ENCODE measurements at regions not wholly inside any gene's neighbourhood (a gene's known extent, or its start where the extent isn't known, plus 50 kb on each side); places are given as distances from the start of the nearest gene placed in this dataset.

GRCh38 chr20:39897781-39898466 lies 791.1 kb downstream of the MAFB start:
- 100% methylated on average over 1 of the region's 4 CpGs for WGBS (ENCODE audit: insufficient coverage)
- Histone ChIP-seq H2AFZ (ENCODE audit: insufficient read depth, low read depth, low read length, poor library complexity, severe bottlenecking) (no peak overlapping the region), H3K27me3 (ENCODE audit: control insufficient read depth in 2 of 2, insufficient read depth in 2 of 2, low read length in 2 of 2) (no peaks in the 10 kb centered on the region), H3K9ac (ENCODE audit: insufficient read depth, low read length, poor library complexity, severe bottlenecking) (no peak overlapping the region), H3K36me3 (replicated peaks in 1 of 2; ENCODE audit: control insufficient read depth in 1 of 2, insufficient read depth in 2 of 2, low read length in 2 of 2) (no peaks in the 10 kb centered on the region), H3K4me3 (replicated peaks in 1 of 3; ENCODE audit: low read depth in 2 of 3, low read length in 3 of 3) (no peak overlapping the region), H3K9me3 (replicated peaks in 1 of 2; ENCODE audit: control insufficient read depth in 1 of 2, insufficient read depth in 1 of 2, low read length in 2 of 2) (peaks cover 0 to 2% of the 10 kb centered on the region in 2 donors), H4K20me1 (ENCODE audit: insufficient read depth, low read length) (no peaks in the 10 kb centered on the region), H3K4me1 (ENCODE audit: control insufficient read depth in 1 of 2, insufficient read depth in 2 of 2, low read length in 2 of 2) (no peaks in the 10 kb centered on the region), H3K4me2 (replicated peaks; ENCODE audit: extremely low read depth, low read length, poor library complexity, severe bottlenecking) (no peak overlapping the region), H3K27ac (ENCODE audit: low read depth in 1 of 2, low read length in 2 of 2) (no peak overlapping the region), H3K79me2 (ENCODE audit: insufficient read depth, low read length) (no peaks in the 10 kb centered on the region)
- no peak for DNase-seq
- intact Hi-C loops (cut with micrococcal nuclease), result no loop called here
- no peak overlapping the region for H3K27ac Mint-ChIP-seq
- TF ChIP-seq CTCF (IDR thresholded peaks at IDR 0.05), result no peak
- H3K27me3 Mint-ChIP-seq (ENCODE audit: low read depth in 3 of 3), result peaks cover 3 to 4% (median 4%) of the 10 kb centered on the region in 3 donors
- H3K9me3 Mint-ChIP-seq, result peaks cover 0 to 1% (median 0%) of the 10 kb centered on the region in 7 donors
- H3K36me3 Mint-ChIP-seq, result no peaks in the 10 kb centered on the region
- H3K4me3 Mint-ChIP-seq, result no peak overlapping the region
- H3K4me1 Mint-ChIP-seq, result no peaks in the 10 kb centered on the region

- Histone ChIP-seq H3K9me3 (replicated peaks in 1 of 2; ENCODE audit: control insufficient read depth in 1 of 2, insufficient read depth in 1 of 2, low read length in 2 of 2) (no peaks in the 10 kb centered on the region), H3K27me3 (ENCODE audit: control insufficient read depth in 2 of 2, insufficient read depth in 2 of 2, low read length in 2 of 2) (no peaks in the 10 kb centered on the region), H3K9ac (ENCODE audit: insufficient read depth, low read length, poor library complexity, severe bottlenecking) (no peak overlapping the region), H3K4me3 (replicated peaks in 1 of 3; ENCODE audit: low read depth in 2 of 3, low read length in 3 of 3) (no peak overlapping the region), H3K36me3 (replicated peaks in 1 of 2; ENCODE audit: control insufficient read depth in 1 of 2, insufficient read depth in 2 of 2, low read length in 2 of 2) (no peaks in the 10 kb centered on the region), H3K79me2 (ENCODE audit: insufficient read depth, low read length) (no peaks in the 10 kb centered on the region), H2AFZ (ENCODE audit: insufficient read depth, low read depth, low read length, poor library complexity, severe bottlenecking) (no peak overlapping the region), H4K20me1 (ENCODE audit: insufficient read depth, low read length) (no peaks in the 10 kb centered on the region), H3K4me2 (replicated peaks; ENCODE audit: extremely low read depth, low read length, poor library complexity, severe bottlenecking) (no peak overlapping the region), H3K4me1 (ENCODE audit: control insufficient read depth in 1 of 2, insufficient read depth in 2 of 2, low read length in 2 of 2) (no peaks in the 10 kb centered on the region), H3K27ac (ENCODE audit: low read depth in 1 of 2, low read length in 2 of 2) (no peak overlapping the region)
- Mint-ChIP-seq H3K4me3 (no peak overlapping the region), H3K27ac (no peak overlapping the region), H3K27me3 (ENCODE audit: low read depth in 3 of 3) (peaks cover 1 to 3% (median 1%) of the 10 kb centered on the region in 3 donors), H3K36me3 (no peaks in the 10 kb centered on the region), H3K9me3 (peaks cover 0 to 1% (median 0%) of the 10 kb centered on the region in 7 donors), H3K4me1 (no peaks in the 10 kb centered on the region)
- WGBS (ENCODE audit: insufficient coverage), result 80% methylated on average over 1 of the region's 3 CpGs
- intact Hi-C loops (cut with micrococcal nuclease), result no loop called here
- TF ChIP-seq CTCF (IDR thresholded peaks at IDR 0.05), result no peak
- no peak for DNase-seq
Measured at GRCh38 chr20:39897058-39897457, 792.0 kb downstream of the MAFB start.
